IMR-90 (cell line): ENCODE measurements at regions not wholly inside any gene's neighbourhood (a gene's known extent, or its start where the extent isn't known, plus 50 kb on each side); places are given as distances from the start of the nearest gene placed in this dataset.

Experiments used
- ATAC-seq: fragments of 200-7000 bp; cut with Tn5 transposase; 2 replicates; pipeline ENCODE4 v1.9.1; 2020; ENCODE audit warnings: low read depth, mild to moderate bottlenecking, moderate library complexity
- BruUV-seq: library from RNA; stranded (reverse); fragments of 400-500 nt; replicated peaks from 2 replicates; lab custom pipeline; 2021; lab: Mats Ljungman, UMichigan
- CTCF ChIA-PET: fragments of 300-600 bp; formaldehyde crosslinking; extraction: SDS; loops from one replicate; lab custom pipeline; 2021; ENCODE audit warnings: antibody characterized with exemption; lab: Yijun Ruan, JAX
- POLR2A ChIA-PET: fragments of 300-600 bp; sonication (Branson Sonifier 250); formaldehyde crosslinking; loops from one replicate; lab custom pipeline; 2022; ENCODE audit warnings: antibody characterized with exemption; ENCODE audit not compliant: unreplicated experiment; lab: Charles Lee
- DNase-seq: peaks from one replicate; pipeline ENCODE4 v3.0.0; 2013
- H2AFZ ChIP-seq: replicated peaks from 2 replicates; pipeline ENCODE3; 2013; ENCODE audit warnings: low read length, mild to moderate bottlenecking; ENCODE audit not compliant: poor library complexity
- H2AK5ac ChIP-seq: 2 replicates; pipeline ENCODE4 v1.6.1; 2013; ENCODE audit warnings: low read depth, low read length, inconsistent platforms
- H2AK9ac ChIP-seq: replicated peaks from 2 replicates; pipeline ENCODE3; 2013; ENCODE audit warnings: mild to moderate bottlenecking, low read depth, low read length, moderate library complexity; ENCODE audit not compliant: poor library complexity
- H2BK120ac ChIP-seq: 2 replicates; pipeline ENCODE4 v1.6.1; 2013; ENCODE audit warnings: low read depth, low read length, inconsistent platforms
- H2BK15ac ChIP-seq: 3 replicates; pipeline ENCODE4 v1.6.1; 2013; ENCODE audit warnings: low read depth, low read length, inconsistent platforms
- H2BK20ac ChIP-seq: 2 replicates; pipeline ENCODE4 v1.6.1; 2013; ENCODE audit warnings: low read depth, mild to moderate bottlenecking, inconsistent platforms, low read length, moderate library complexity
- H2BK5ac ChIP-seq: 2 replicates; pipeline ENCODE4 v1.6.1; 2013; ENCODE audit warnings: mild to moderate bottlenecking, low read depth, low read length, inconsistent platforms; ENCODE audit not compliant: poor library complexity, severe bottlenecking
- H3K14ac ChIP-seq: replicated peaks from 2 replicates; pipeline ENCODE4 v1.6.1; 2013; ENCODE audit warnings: low read depth, low read length, inconsistent platforms
- H3K18ac ChIP-seq: 2 replicates; pipeline ENCODE4 v1.6.1; 2013; ENCODE audit warnings: low read depth, low read length, control low read depth
- H3K23ac ChIP-seq: 2 replicates; pipeline ENCODE4 v1.6.1; 2013; ENCODE audit warnings: low read depth, low read length, inconsistent platforms
- H3K27ac ChIP-seq: 2 replicates; pipeline ENCODE4 v1.5.1; 2013; ENCODE audit warnings: mild to moderate bottlenecking, control low read depth, low read length; ENCODE audit not compliant: insufficient read depth
- H3K27me3 ChIP-seq: 2 replicates; pipeline ENCODE4 v1.6.1; 2013; ENCODE audit warnings: low read length; ENCODE audit not compliant: control insufficient read depth, insufficient read depth
- H3K36me3 ChIP-seq: 2 replicates; pipeline ENCODE4 v1.6.1; 2013; ENCODE audit warnings: low read length, mixed read lengths; ENCODE audit not compliant: control insufficient read depth, insufficient read depth
- H3K4ac ChIP-seq: 2 replicates; pipeline ENCODE4 v1.6.1; 2013; ENCODE audit warnings: low read depth, low read length, inconsistent platforms
- H3K4me1 ChIP-seq: 2 replicates; pipeline ENCODE4 v1.6.1; 2013; ENCODE audit warnings: low read length, mixed read lengths; ENCODE audit not compliant: control insufficient read depth, insufficient read depth
- H3K4me2 ChIP-seq: 2 replicates; pipeline ENCODE4 v1.6.1; 2013; ENCODE audit warnings: low read depth, mild to moderate bottlenecking, control low read depth, low read length, moderate library complexity
- H3K4me3 ChIP-seq: 2 replicates; pipeline ENCODE4 v1.5.1; 2013; ENCODE audit warnings: low read depth, mild to moderate bottlenecking, control low read depth, low read length, moderate library complexity; ENCODE audit not compliant: insufficient read depth
- H3K56ac ChIP-seq: 2 replicates; pipeline ENCODE4 v1.6.1; 2013; ENCODE audit warnings: low read length, inconsistent platforms; ENCODE audit not compliant: insufficient read depth; ENCODE audit errors: extremely low read depth
- H3K79me1 ChIP-seq, 2 experiments: 2 replicates each; pipeline ENCODE4 v1.6.1; 2013; ENCODE audit warnings: low read length in 2 of 2, inconsistent platforms in 1 of 2, low read depth in 1 of 2
- H3K9ac ChIP-seq: 2 replicates; pipeline ENCODE4 v1.6.1; 2013; ENCODE audit warnings: low read depth, low read length, control low read depth
- H3K9me1 ChIP-seq: 2 replicates; pipeline ENCODE4 v1.6.1; 2013; ENCODE audit warnings: low read length, inconsistent platforms; ENCODE audit not compliant: insufficient read depth
- H3K9me3 ChIP-seq: 2 replicates; pipeline ENCODE4 v1.6.1; 2013; ENCODE audit warnings: low read length; ENCODE audit not compliant: control insufficient read depth, insufficient read depth
- H4K20me1 ChIP-seq: 2 replicates; pipeline ENCODE4 v1.6.1; 2013; ENCODE audit warnings: low read length, inconsistent platforms; ENCODE audit not compliant: insufficient read depth
- H4K5ac ChIP-seq: 2 replicates; pipeline ENCODE4 v1.6.1; 2013; ENCODE audit warnings: mild to moderate bottlenecking, low read depth, low read length, control low read depth
- H4K8ac ChIP-seq, 2 experiments: 2 replicates each; pipeline ENCODE4 v1.6.1; 2013; ENCODE audit warnings: low read depth in 2 of 2, low read length in 2 of 2, control low read depth in 1 of 2, inconsistent platforms in 1 of 2
- H4K91ac ChIP-seq: 2 replicates; pipeline ENCODE4 v1.6.1; 2013; ENCODE audit warnings: low read depth, low read length, inconsistent platforms; ENCODE audit not compliant: insufficient read depth
- BHLHE40 ChIP-seq: fragments of 150-350 bp; IDR thresholded peaks from 2 replicates; pipeline ENCODE4 v1.6.1; 2016; ENCODE audit warnings: mild to moderate bottlenecking, low read depth, low read length
- FOS ChIP-seq: fragments of 150-350 bp; IDR thresholded peaks from 2 replicates; pipeline ENCODE4 v1.6.1; 2016; ENCODE audit warnings: low read depth, low read length
- MAFK ChIP-seq: IDR thresholded peaks from 2 replicates; pipeline ENCODE4 v1.6.1; 2012; ENCODE audit warnings: low read depth, low read length, improper control_type of control experiment
- MAZ ChIP-seq: IDR thresholded peaks from 2 replicates; pipeline ENCODE4 v1.6.1; 2012; ENCODE audit warnings: low read depth, mild to moderate bottlenecking, low read length, improper control_type of control experiment, moderate library complexity, borderline replicate concordance
- MXI1 ChIP-seq: IDR thresholded peaks from 2 replicates; pipeline ENCODE4 v1.6.1; 2012; ENCODE audit warnings: low read depth, mild to moderate bottlenecking, low read length, moderate library complexity, borderline replicate concordance
- POLR2A ChIP-seq: IDR thresholded peaks from 2 replicates; pipeline ENCODE4 v1.6.1; 2012; ENCODE audit warnings: mild to moderate bottlenecking, low read depth, low read length
- RCOR1 ChIP-seq: IDR thresholded peaks from 2 replicates; pipeline ENCODE4 v1.6.1; 2012; ENCODE audit warnings: mild to moderate bottlenecking, low read length, improper control_type of control experiment; ENCODE audit not compliant: insufficient replicate concordance
- RFX5 ChIP-seq: IDR thresholded peaks from 2 replicates; pipeline ENCODE4 v1.8.0; 2012; ENCODE audit warnings: low read depth, mild to moderate bottlenecking, low read length, moderate library complexity
- WGBS, 2 experiments: methylation state at CpG; one replicate each; pipeline versions ENCODE4 v1.1.5 to v1.1.7; 2013; ENCODE audit warnings: missing lambda C conversion rate in 2 of 2; ENCODE audit not compliant: insufficient read length in 1 of 2; ENCODE audit errors: extremely low coverage in 2 of 2; 5-methylcytosine and 5-hydroxymethylcytosine counted together
- dilution Hi-C: fragments of 300-500 bp; cut with HindIII; formaldehyde crosslinking; loops from one replicate; pipeline ENCODE4 v1.14.3; 2018; ENCODE audit warnings: low sequenced_read_pairs; ENCODE audit not compliant: unreplicated experiment
- in situ Hi-C: fragments of 300-500 bp; cut with MboI; formaldehyde crosslinking; loops from 3 replicates; pipeline ENCODE4 v1.14.3; 2019; ENCODE audit warnings: low sequenced_read_pairs, inconsistent platforms, mixed read lengths
- intact Hi-C: fragments of 100-400 bp; cut with micrococcal nuclease; formaldehyde crosslinking; loops from 2 replicates; pipeline ENCODE4 v1.10.0; 2022
- TF ChIP-seq, protein P1 (sequence below): fragments of 150-350 bp; IDR thresholded peaks from 2 replicates; pipeline ENCODE4 v1.6.1; 2016; ENCODE audit warnings: low read depth, mild to moderate bottlenecking, low read length, moderate library complexity, borderline replicate concordance
- TF ChIP-seq, protein P2 (sequence below): fragments of 150-350 bp; IDR thresholded peaks from 2 replicates; pipeline ENCODE4 v1.6.1; 2017; ENCODE audit warnings: mild to moderate bottlenecking, antibody characterized with exemption, low read length, low read depth

DNA sequence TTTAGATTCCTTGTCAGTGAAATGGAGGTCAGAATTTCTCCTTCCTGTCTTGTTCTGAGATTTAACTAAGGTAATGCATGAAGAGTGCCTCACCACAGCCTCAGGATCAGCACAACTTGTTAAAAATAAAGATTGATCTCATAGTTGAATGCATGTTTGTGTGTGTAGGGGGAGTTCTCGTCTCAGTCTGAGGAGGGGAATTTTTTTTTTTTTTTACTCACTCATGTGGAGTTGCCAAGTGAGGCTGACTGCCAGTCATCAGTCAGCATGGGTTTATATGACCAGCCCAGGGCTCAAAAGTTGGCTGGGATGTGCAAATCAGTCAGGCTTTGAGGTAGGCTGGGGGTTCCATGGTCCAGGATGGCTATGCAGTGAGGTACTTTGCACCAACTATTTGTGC lies 113.2 kb downstream of the FANCF start:
- CTCF ChIA-PET: no interaction called here
- Histone ChIP-seq H4K91ac (no peak overlapping the region), H3K4ac (no peak overlapping the region), H3K4me3 (no peak overlapping the region), H3K9ac (no peak overlapping the region), H3K27ac (no peak overlapping the region), H2BK20ac (no peak overlapping the region), H3K4me1 (no peaks in the 10 kb centered on the region), H3K9me3 (no peaks in the 10 kb centered on the region), H4K20me1 (no peaks in the 10 kb centered on the region), H3K14ac (no peak overlapping the region), H2BK15ac (no peak overlapping the region), H3K18ac (no peak overlapping the region), H3K23ac (no peak overlapping the region), H3K27me3 (no peaks in the 10 kb centered on the region), H3K9me1 (no peaks in the 10 kb centered on the region), H3K36me3 (no peaks in the 10 kb centered on the region), H2AFZ (no peak overlapping the region), H2AK5ac (no peak overlapping the region), H3K4me2 (no peak overlapping the region), H2AK9ac (no peak overlapping the region), H3K56ac (no peak overlapping the region), H2BK120ac (no peak overlapping the region), H4K5ac (no peak overlapping the region), H4K8ac (no peak overlapping the region), H2BK5ac (no peak overlapping the region), H3K79me1 (no peaks in the 10 kb centered on the region)
- no CpG with 5 or more reads among the region's 1 CpG for WGBS, 2 experiments
- dilution Hi-C loops: no loop called here
- intact Hi-C loops: no loop called here
- ATAC-seq (no peak), DNase-seq (no peak)
- in situ Hi-C loops: no loop called here
- BruUV-seq: no TSS peak
- TF ChIP-seq MXI1 (no peak), RCOR1 (no peak), RFX5 (no peak), BHLHE40 (no peak), FOS (no peak), MAFK (no peak), POLR2A (no peak), MAZ (no peak)
- TF ChIP-seq, protein P1, sequence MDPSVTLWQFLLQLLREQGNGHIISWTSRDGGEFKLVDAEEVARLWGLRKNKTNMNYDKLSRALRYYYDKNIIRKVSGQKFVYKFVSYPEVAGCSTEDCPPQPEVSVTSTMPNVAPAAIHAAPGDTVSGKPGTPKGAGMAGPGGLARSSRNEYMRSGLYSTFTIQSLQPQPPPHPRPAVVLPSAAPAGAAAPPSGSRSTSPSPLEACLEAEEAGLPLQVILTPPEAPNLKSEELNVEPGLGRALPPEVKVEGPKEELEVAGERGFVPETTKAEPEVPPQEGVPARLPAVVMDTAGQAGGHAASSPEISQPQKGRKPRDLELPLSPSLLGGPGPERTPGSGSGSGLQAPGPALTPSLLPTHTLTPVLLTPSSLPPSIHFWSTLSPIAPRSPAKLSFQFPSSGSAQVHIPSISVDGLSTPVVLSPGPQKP: no peak
- TF ChIP-seq, protein P2, sequence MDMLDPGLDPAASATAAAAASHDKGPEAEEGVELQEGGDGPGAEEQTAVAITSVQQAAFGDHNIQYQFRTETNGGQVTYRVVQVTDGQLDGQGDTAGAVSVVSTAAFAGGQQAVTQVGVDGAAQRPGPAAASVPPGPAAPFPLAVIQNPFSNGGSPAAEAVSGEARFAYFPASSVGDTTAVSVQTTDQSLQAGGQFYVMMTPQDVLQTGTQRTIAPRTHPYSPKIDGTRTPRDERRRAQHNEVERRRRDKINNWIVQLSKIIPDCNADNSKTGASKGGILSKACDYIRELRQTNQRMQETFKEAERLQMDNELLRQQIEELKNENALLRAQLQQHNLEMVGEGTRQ: no peak
- POLR2A ChIA-PET: no interaction called here
